ENCODE measurements at regions not wholly inside any gene's neighbourhood (a gene's known extent, or its start where the extent isn't known, plus 50 kb on each side); places are given as distances from the start of the nearest gene placed in this dataset.
"Not testable (repeated sequence)": the region's sequence is repeated elsewhere in the genome, so short reads cannot be mapped to it uniquely, and the experiment has no call there.

- DNase-seq = no peak
These were observed 51.9 kb upstream of the ALX4 start for GRCh38 chr11:44361813-44362212.

GRCh38 chr11:44363116-44363515, 53.2 kb upstream of the ALX4 start:
- DNase-seq = no peak

GRCh38 chr11:44364596-44364995, 54.7 kb upstream of the ALX4 start:
- no peak for DNase-seq

GRCh38 chr11:44365616-44366015, 55.7 kb upstream of the ALX4 start:
- no peak for DNase-seq

GRCh38 chr11:44366026-44366425, 56.1 kb upstream of the ALX4 start:
- DNase-seq = no peak

- DNase-seq = no peak
These were observed 56.8 kb upstream of the ALX4 start for GRCh38 chr11:44366741-44367140.

GRCh38 chr11:44367452-44367851, 57.5 kb upstream of the ALX4 start:
- DNase-seq = no peak

- no peak for DNase-seq
These were observed 58.9 kb upstream of the ALX4 start for GRCh38 chr11:44368886-44369285.

- not testable (repeated sequence) for DNase-seq
These were observed 61.1 kb upstream of the ALX4 start for GRCh38 chr11:44371042-44371441.

GRCh38 chr11:44371706-44372105, 61.8 kb upstream of the ALX4 start:
- no peak for DNase-seq

GRCh38 chr11:44372989-44373388, 63.0 kb upstream of the ALX4 start:
- DNase-seq = no peak

GRCh38 chr11:44374001-44374400, 64.1 kb upstream of the ALX4 start:
- no peak for DNase-seq

GRCh38 chr11:44376423-44376822, 66.5 kb upstream of the ALX4 start:
- DNase-seq = no peak

- no peak for DNase-seq
These were observed 67.2 kb upstream of the ALX4 start for GRCh38 chr11:44377121-44377520.

- no peak for DNase-seq
These were observed 68.0 kb upstream of the ALX4 start for GRCh38 chr11:44377914-44378321.

GRCh38 chr11:44379141-44380008, 69.4 kb upstream of the ALX4 start:
- DNase-seq = no peak

- no peak for DNase-seq
These were observed 70.0 kb upstream of the ALX4 start for GRCh38 chr11:44380009-44380313.

- no peak for DNase-seq
These were observed 70.9 kb upstream of the ALX4 start for GRCh38 chr11:44380820-44381219.

GRCh38 chr11:44381261-44381660, 71.3 kb upstream of the ALX4 start:
- no peak for DNase-seq

GRCh38 chr11:44382118-44382517, 72.2 kb upstream of the ALX4 start:
- no peak for DNase-seq

- DNase-seq = no peak
These were observed 72.8 kb upstream of the ALX4 start for GRCh38 chr11:44382656-44383240.

- no peak for DNase-seq
These were observed 73.3 kb upstream of the ALX4 start for GRCh38 chr11:44383246-44383645.

GRCh38 chr11:44387415-44387814, 77.5 kb upstream of the ALX4 start:
- no peak for DNase-seq

- no peak for DNase-seq
These were observed 77.9 kb upstream of the ALX4 start for GRCh38 chr11:44387825-44388224.

Measured in retina (tissue), 1 donor.